ENCODE measurements at regions not wholly inside any gene's neighbourhood (a gene's known extent, or its start where the extent isn't known, plus 50 kb on each side); places are given as distances from the start of the nearest gene placed in this dataset.

DNA sequence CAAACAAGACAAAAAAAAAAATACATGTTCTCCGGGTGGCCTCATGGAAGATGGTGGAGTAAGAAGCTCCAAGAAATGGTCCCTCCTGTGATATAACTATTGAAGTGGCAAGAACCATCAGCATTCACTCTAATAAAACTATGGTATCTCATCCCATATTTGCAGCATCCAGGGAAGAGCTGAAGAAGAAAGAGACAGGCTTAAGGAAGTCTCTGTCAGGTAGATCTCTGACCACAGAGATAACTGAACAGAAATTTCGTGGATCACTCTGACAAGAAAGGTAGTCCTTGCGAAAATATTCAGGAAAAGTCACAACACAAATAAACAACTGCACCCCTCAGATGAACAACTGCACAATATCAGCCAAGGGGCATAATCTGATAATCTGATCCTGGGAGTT is 54.6 kb upstream of the IGLL5 start:
- TF ChIP-seq, protein P1, sequence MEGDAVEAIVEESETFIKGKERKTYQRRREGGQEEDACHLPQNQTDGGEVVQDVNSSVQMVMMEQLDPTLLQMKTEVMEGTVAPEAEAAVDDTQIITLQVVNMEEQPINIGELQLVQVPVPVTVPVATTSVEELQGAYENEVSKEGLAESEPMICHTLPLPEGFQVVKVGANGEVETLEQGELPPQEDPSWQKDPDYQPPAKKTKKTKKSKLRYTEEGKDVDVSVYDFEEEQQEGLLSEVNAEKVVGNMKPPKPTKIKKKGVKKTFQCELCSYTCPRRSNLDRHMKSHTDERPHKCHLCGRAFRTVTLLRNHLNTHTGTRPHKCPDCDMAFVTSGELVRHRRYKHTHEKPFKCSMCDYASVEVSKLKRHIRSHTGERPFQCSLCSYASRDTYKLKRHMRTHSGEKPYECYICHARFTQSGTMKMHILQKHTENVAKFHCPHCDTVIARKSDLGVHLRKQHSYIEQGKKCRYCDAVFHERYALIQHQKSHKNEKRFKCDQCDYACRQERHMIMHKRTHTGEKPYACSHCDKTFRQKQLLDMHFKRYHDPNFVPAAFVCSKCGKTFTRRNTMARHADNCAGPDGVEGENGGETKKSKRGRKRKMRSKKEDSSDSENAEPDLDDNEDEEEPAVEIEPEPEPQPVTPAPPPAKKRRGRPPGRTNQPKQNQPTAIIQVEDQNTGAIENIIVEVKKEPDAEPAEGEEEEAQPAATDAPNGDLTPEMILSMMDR (IDR thresholded peaks at IDR 0.05), result no peak
- intact Hi-C loops (cut with DNase I), result no loop called here

GRCh38 chr22:22833488-22833887 is 54.1 kb upstream of the IGLL5 start:
- H3K9me3 ChIP-seq, result peaks cover 0 to 9% of the 10 kb centered on the region in 2 donors
- no peaks in the 10 kb centered on the region for H3K4me1 ChIP-seq
- no peak for ATAC-seq

More for the DNA sequence above, 54.6 kb upstream of the IGLL5 start:
- DNase-seq (no peak), ATAC-seq (no peak)
- H3K27me3 ChIP-seq, result peaks cover 0 to 30% of the 10 kb centered on the region in 2 donors
- no peak overlapping the region for H3K27ac ChIP-seq
- no peaks in the 10 kb centered on the region for H3K36me3 ChIP-seq
- no peak overlapping the region for H3K4me3 ChIP-seq
- peaks cover 0 to 9% of the 10 kb centered on the region in 2 donors for H3K9me3 ChIP-seq
- no peaks in the 10 kb centered on the region for H3K4me1 ChIP-seq

DNA sequence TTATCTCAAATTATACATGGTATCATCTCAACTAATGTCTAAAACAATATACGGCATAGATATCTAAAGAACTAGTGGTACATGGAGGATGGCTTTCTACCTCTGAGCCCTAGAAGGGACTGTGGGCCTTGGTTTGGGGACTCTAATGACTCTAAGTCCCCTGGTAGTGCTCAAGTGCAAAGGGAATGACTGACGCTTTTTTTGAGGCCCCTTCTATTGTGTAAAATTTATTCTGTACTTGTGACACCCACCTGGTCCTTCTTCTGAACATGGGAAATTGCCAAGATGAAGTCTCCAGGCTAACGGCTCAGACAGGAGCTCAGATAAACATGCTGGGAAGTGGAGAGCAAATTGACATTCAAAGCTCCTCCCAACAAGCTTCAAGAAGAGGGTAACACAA is 53.4 kb upstream of the IGLL5 start:
- TF ChIP-seq, protein P1 (IDR thresholded peaks at IDR 0.05), result no peak
- ATAC-seq, result no peak
- no peaks in the 10 kb centered on the region for H3K4me1 ChIP-seq
- no peaks in the 10 kb centered on the region for H3K36me3 ChIP-seq
- H3K27me3 ChIP-seq, result peaks cover 0 to 30% of the 10 kb centered on the region in 2 donors
- no peak for DNase-seq
- H3K9me3 ChIP-seq, result peaks cover 0 to 9% of the 10 kb centered on the region in 2 donors
- intact Hi-C loops (cut with DNase I), result no loop called here
- H3K4me3 ChIP-seq, result no peak overlapping the region
- H3K27ac ChIP-seq, result no peak overlapping the region

More at GRCh38 chr22:22833488-22833887, 54.1 kb upstream of the IGLL5 start:
- intact Hi-C loops (cut with DNase I), result no loop called here
- Histone ChIP-seq H3K27ac (no peak overlapping the region), H3K27me3 (peaks cover 0 to 30% of the 10 kb centered on the region in 2 donors), H3K4me3 (no peak overlapping the region), H3K36me3 (no peaks in the 10 kb centered on the region)
- TF ChIP-seq, protein P1 (IDR thresholded peaks at IDR 0.05), result no peak
- no peak for DNase-seq

- H3K9me3 ChIP-seq, result peaks cover 0 to 9% of the 10 kb centered on the region in 2 donors
- intact Hi-C loops (cut with DNase I), result no loop called here
- no peak for ATAC-seq
- H3K27ac ChIP-seq, result no peak overlapping the region
- no peak for DNase-seq
- no peak overlapping the region for H3K4me3 ChIP-seq
- H3K4me1 ChIP-seq, result no peaks in the 10 kb centered on the region
- peaks cover 0 to 33% of the 10 kb centered on the region in 2 donors for H3K27me3 ChIP-seq
- TF ChIP-seq, protein P1 (IDR thresholded peaks at IDR 0.05), result no peak
- H3K36me3 ChIP-seq, result no peaks in the 10 kb centered on the region
These were observed 52.8 kb upstream of the IGLL5 start for GRCh38 chr22:22834783-22835182.

DNA sequence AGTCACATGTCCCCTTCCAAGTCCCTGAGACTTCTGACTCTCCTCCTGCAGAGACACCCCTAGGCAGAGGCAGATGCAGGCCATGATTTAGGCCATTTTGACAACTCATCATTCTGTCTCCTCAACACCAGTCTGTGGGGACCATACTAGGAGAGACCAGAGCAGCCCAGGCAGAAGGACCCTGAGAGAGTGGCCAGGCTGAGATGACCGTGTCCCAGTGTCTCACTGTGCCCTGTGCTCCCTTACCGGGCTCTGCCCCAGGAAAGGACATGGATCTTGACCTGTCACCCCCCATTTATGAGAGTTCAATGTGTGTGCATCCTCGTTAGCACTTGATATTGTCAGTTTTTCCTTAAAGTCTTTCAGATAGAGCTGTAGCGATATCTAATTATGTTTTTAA is 52.4 kb upstream of the IGLL5 start:
- Histone ChIP-seq H3K4me1 (no peaks in the 10 kb centered on the region), H3K9me3 (peaks cover 0 to 9% of the 10 kb centered on the region in 2 donors), H3K27me3 (peaks cover 0 to 34% of the 10 kb centered on the region in 2 donors), H3K4me3 (no peak overlapping the region), H3K36me3 (no peaks in the 10 kb centered on the region), H3K27ac (no peak overlapping the region)
- no peak for DNase-seq
- intact Hi-C loops (cut with DNase I), result no loop called here
- TF ChIP-seq, protein P1 (IDR thresholded peaks at IDR 0.05), result no peak
- ATAC-seq, result no peak

Measured in left lung (tissue), 4 donors.